Upper lobe of left lung (tissue), 6 donors: ENCODE measurements at regions not wholly inside any gene's neighbourhood (a gene's known extent, or its start where the extent isn't known, plus 50 kb on each side); places are given as distances from the start of the nearest gene placed in this dataset.

ENCODE experiments used
- ATAC-seq, 2 donors: fragments of 200-7000 bp; cut with Tn5 transposase; one replicate each; pipeline ENCODE4 v1.9.1; 2022; ENCODE audit warnings: mild to moderate bottlenecking in 2 of 2, moderate library complexity in 2 of 2; ENCODE audit not compliant: low FRiP score in 2 of 2
- DNase-seq, 2 donors: peaks; one replicate each; pipeline ENCODE4 v3.0.0-alpha.2; 2019 to 2020
- H3K27ac ChIP-seq, 4 donors: fragments of 200-600 bp; sonication (generic); one replicate each; pipeline ENCODE4 v1.5.1; 2016 to 2019
- H3K27me3 ChIP-seq, 4 donors: fragments of 200-600 bp; sonication (generic); one replicate each; pipeline ENCODE4 v1.5.1; 2017 to 2019
- H3K36me3 ChIP-seq, 4 donors: fragments of 200-600 bp; sonication (generic); one replicate each; pipeline ENCODE4 v1.5.1; 2016 to 2019
- H3K4me1 ChIP-seq, 4 donors: fragments of 200-600 bp; sonication (generic); one replicate each; pipeline ENCODE4 v1.5.1; 2018 to 2019
- H3K4me3 ChIP-seq, 4 donors: fragments of 200-600 bp; sonication (generic); one replicate each; pipeline ENCODE4 v1.5.1; 2017 to 2019; ENCODE audit warnings: mild to moderate bottlenecking in 2 of 4, moderate library complexity in 1 of 4
- H3K9me3 ChIP-seq, 4 donors: fragments of 200-600 bp; sonication (generic); one replicate each; pipeline ENCODE4 v1.5.1; 2018 to 2019
- CTCF ChIP-seq, 6 experiments: fragments of 450-650 bp in 4 of 6; fragments of 200-600 bp in 2 of 6; sonication (generic) in 2 of 6; IDR thresholded peaks; one replicate each; pipeline ENCODE4 v1.5.1; 2016 to 2019; ENCODE audit warnings: antibody characterized with exemption in 6 of 6
- EP300 ChIP-seq, 4 donors: sonication (generic); formaldehyde crosslinking; IDR thresholded peaks; one replicate each; pipeline ENCODE4 v1.5.1; 2017; ENCODE audit warnings: antibody characterized with exemption in 4 of 4, control low read depth in 2 of 4
- POLR2A ChIP-seq, 4 donors: fragments of 450-650 bp; IDR thresholded peaks; one replicate each; pipeline ENCODE4 v1.5.1; 2016 to 2017; ENCODE audit warnings: antibody characterized with exemption in 4 of 4, mild to moderate bottlenecking in 2 of 4
- POLR2AphosphoS5 ChIP-seq, 2 donors: sonication (generic); formaldehyde crosslinking; IDR thresholded peaks; one replicate each; pipeline ENCODE4 v1.5.1; 2017; ENCODE audit warnings: antibody characterized with exemption in 2 of 2
- WGBS, 2 donors: methylation state at CpG; one replicate each; pipeline ENCODE4 v1.1.5; 2017 to 2018; 5-methylcytosine and 5-hydroxymethylcytosine counted together
- donor health status: DM: no; HTN: no; CAD: no; lungs with moderate emphysema.
- donor health status: DM: no; HTN: yes; CAD: no; lungs with severe emphysema.

GRCh38 chr2:136404176-136404575 lies 286.2 kb upstream of the CXCR4 start:
- ATAC-seq (no peak), DNase-seq (no peak)
- Histone ChIP-seq H3K27me3 (no peaks in the 10 kb centered on the region), H3K27ac (no peak overlapping the region), H3K4me1 (no peaks in the 10 kb centered on the region), H3K36me3 (no peaks in the 10 kb centered on the region), H3K9me3 (no peaks in the 10 kb centered on the region), H3K4me3 (no peak overlapping the region)
- TF ChIP-seq EP300 (IDR thresholded peaks at IDR 0.05) (no peak), POLR2A (IDR thresholded peaks at IDR 0.05) (no peak), CTCF (IDR thresholded peaks at IDR 0.05) (no peak), POLR2AphosphoS5 (IDR thresholded peaks at IDR 0.05) (no peak)

GRCh38 chr2:136402281-136402680 lies 284.3 kb upstream of the CXCR4 start:
- no peaks in the 10 kb centered on the region for H3K27me3 ChIP-seq
- TF ChIP-seq POLR2A (IDR thresholded peaks at IDR 0.05) (no peak), POLR2AphosphoS5 (IDR thresholded peaks at IDR 0.05) (no peak), CTCF (IDR thresholded peaks at IDR 0.05) (no peak), EP300 (IDR thresholded peaks at IDR 0.05) (no peak)
- ATAC-seq = no peak
- WGBS, 2 donors = 67 to 68% methylated on average over 6 of the region's 6 CpGs
- H3K4me3 ChIP-seq = no peak overlapping the region
- no peak for DNase-seq
- no peaks in the 10 kb centered on the region for H3K36me3 ChIP-seq
- no peaks in the 10 kb centered on the region for H3K4me1 ChIP-seq
- no peaks in the 10 kb centered on the region for H3K9me3 ChIP-seq
- H3K27ac ChIP-seq = no peak overlapping the region

- Histone ChIP-seq H3K9me3 (no peaks in the 10 kb centered on the region), H3K4me1 (no peaks in the 10 kb centered on the region), H3K27me3 (no peaks in the 10 kb centered on the region), H3K27ac (no peak overlapping the region), H3K36me3 (no peaks in the 10 kb centered on the region), H3K4me3 (no peak overlapping the region)
- ATAC-seq (no peak), DNase-seq (no peak)
- TF ChIP-seq CTCF (IDR thresholded peaks at IDR 0.05) (no peak), POLR2A (IDR thresholded peaks at IDR 0.05) (no peak), EP300 (IDR thresholded peaks at IDR 0.05) (no peak), POLR2AphosphoS5 (IDR thresholded peaks at IDR 0.05) (no peak)
- WGBS, 2 donors = 87 to 94% methylated on average over 6 of the region's 6 CpGs
Measured at GRCh38 chr2:136399667-136400289, 281.8 kb upstream of the CXCR4 start.

GRCh38 chr2:136395582-136395981 lies 277.6 kb upstream of the CXCR4 start:
- H3K27ac ChIP-seq = no peak overlapping the region
- no peak overlapping the region for H3K4me3 ChIP-seq
- 94% methylated on average over 2 of the region's 2 CpGs for WGBS, 2 donors
- no peaks in the 10 kb centered on the region for H3K4me1 ChIP-seq
- H3K9me3 ChIP-seq = no peaks in the 10 kb centered on the region
- H3K36me3 ChIP-seq = no peaks in the 10 kb centered on the region
- no peaks in the 10 kb centered on the region for H3K27me3 ChIP-seq
- no peak for TF ChIP-seq POLR2AphosphoS5 (IDR thresholded peaks at IDR 0.05)
- no peak for DNase-seq
- ATAC-seq = no peak

- no peak overlapping the region for H3K27ac ChIP-seq
- no peak for DNase-seq
Measured at GRCh38 chr2:136394136-136395060, 276.4 kb upstream of the CXCR4 start.

More at GRCh38 chr2:136394136-136395060, 276.4 kb upstream of the CXCR4 start:
- TF ChIP-seq EP300 (IDR thresholded peaks at IDR 0.05) (no peak), CTCF (IDR thresholded peaks at IDR 0.05) (no peak), POLR2A (IDR thresholded peaks at IDR 0.05) (no peak), POLR2AphosphoS5 (IDR thresholded peaks at IDR 0.05) (no peak)
- H3K4me1 ChIP-seq = no peaks in the 10 kb centered on the region
- H3K9me3 ChIP-seq = no peaks in the 10 kb centered on the region
- H3K4me3 ChIP-seq = no peak overlapping the region
- no peaks in the 10 kb centered on the region for H3K36me3 ChIP-seq
- 85 to 87% methylated on average over 8 of the region's 8 CpGs for WGBS, 2 donors
- ATAC-seq = peak in 1 of 2 donors; percentile 45
- H3K27me3 ChIP-seq = no peaks in the 10 kb centered on the region
